Tibial nerve (tissue), 4 donors: ENCODE measurements at regions not wholly inside any gene's neighbourhood (a gene's known extent, or its start where the extent isn't known, plus 50 kb on each side); places are given as distances from the start of the nearest gene placed in this dataset.

Experiments
- CTCF ChIP-seq, 5 experiments: fragments of 200-600 bp in 3 of 5; fragments of 450-650 bp in 2 of 5; sonication (generic) in 3 of 5; IDR thresholded peaks; one replicate each; pipeline ENCODE4 v1.5.1; 2016 to 2019; ENCODE audit warnings: antibody characterized with exemption in 5 of 5, mild to moderate bottlenecking in 3 of 5, moderate library complexity in 2 of 5
- EP300 ChIP-seq, 2 donors: sonication (generic); formaldehyde crosslinking; IDR thresholded peaks; one replicate each; pipeline ENCODE4 v1.6.1; 2017; ENCODE audit warnings: antibody characterized with exemption in 2 of 2, mild to moderate bottlenecking in 1 of 2
- POLR2A ChIP-seq, 2 donors: fragments of 450-650 bp; IDR thresholded peaks; one replicate each; pipeline ENCODE4 v1.6.1; 2017; ENCODE audit warnings: antibody characterized with exemption in 2 of 2, mild to moderate bottlenecking in 2 of 2, moderate library complexity in 2 of 2

- no peak for TF ChIP-seq POLR2A (IDR thresholded peaks at IDR 0.05)
- no peak for TF ChIP-seq CTCF (IDR thresholded peaks at IDR 0.05)
- no peak for TF ChIP-seq EP300 (IDR thresholded peaks at IDR 0.05)
Measured at GRCh38 chr6:130694606-130695005, 132.6 kb upstream of the SMLR1 start.
